ENCODE measurements at regions not wholly inside any gene's neighbourhood (a gene's known extent, or its start where the extent isn't known, plus 50 kb on each side); places are given as distances from the start of the nearest gene placed in this dataset.

- Histone ChIP-seq H3K9me3 (ENCODE audit: low read length) (no peaks in the 10 kb centered on the region), H3K27me3 (ENCODE audit: insufficient read depth, low read depth, low read length) (no peaks in the 10 kb centered on the region), H3K79me2 (replicated peaks; ENCODE audit: insufficient read depth, low read length) (no peaks in the 10 kb centered on the region), H3K4me2 (ENCODE audit: low read length) (no peak overlapping the region), H3K27ac (ENCODE audit: low read length) (no peak overlapping the region), H2AFZ (ENCODE audit: low read depth, low read length) (no peak overlapping the region), H3K4me3 (ENCODE audit: low read length) (no peak overlapping the region), H3K9ac (ENCODE audit: low read length) (no peak overlapping the region), H3K9me2 (ENCODE audit: insufficient read depth, low read length) (no peaks in the 10 kb centered on the region), H4K20me1 (ENCODE audit: insufficient read depth) (no peaks in the 10 kb centered on the region), H3F3A (ENCODE audit: insufficient read depth, low read length, poor library complexity, severe bottlenecking) (no peaks in the 10 kb centered on the region), H3K36me3 (ENCODE audit: insufficient read depth, low read length) (no peaks in the 10 kb centered on the region)
- TF ChIP-seq SMC3 (conservative IDR thresholded peaks at IDR 0.05; ENCODE audit: poor library complexity) (no peak), MXI1 (conservative IDR thresholded peaks at IDR 0.05; ENCODE audit: poor library complexity, severe bottlenecking) (no peak), CTCF (IDR thresholded peaks at IDR 0.05; ENCODE audit: poor library complexity, severe bottlenecking) (no peak), TAF1 (IDR thresholded peaks at IDR 0.05; ENCODE audit: low read depth) (no peak), EP300 (conservative IDR thresholded peaks at IDR 0.05; ENCODE audit: poor library complexity, severe bottlenecking) (no peak), EZH2 (IDR thresholded peaks at IDR 0.05; ENCODE audit: borderline replicate concordance, insufficient read depth, low read length, poor library complexity, severe bottlenecking) (no peak), REST (IDR thresholded peaks at IDR 0.05; ENCODE audit: borderline replicate concordance) (no peak), POLR2AphosphoS5 (IDR thresholded peaks at IDR 0.05) (no peak), RAD21 (conservative IDR thresholded peaks at IDR 0.05) (no peak)
Measured at GRCh38 chr6:103335412-103335811, 1524.3 kb downstream of the HACE1 start.

- no peak overlapping the region for H3K9ac ChIP-seq (ENCODE audit: low read length)
- H3K4me2 ChIP-seq (ENCODE audit: low read length) = no peak overlapping the region
- H3K36me3 ChIP-seq (ENCODE audit: insufficient read depth, low read length) = no peaks in the 10 kb centered on the region
- no peaks in the 10 kb centered on the region for H4K20me1 ChIP-seq (ENCODE audit: insufficient read depth)
- no peaks in the 10 kb centered on the region for H3K79me2 ChIP-seq (replicated peaks; ENCODE audit: insufficient read depth, low read length)
- TF ChIP-seq REST (IDR thresholded peaks at IDR 0.05; ENCODE audit: borderline replicate concordance) (no peak), SMC3 (conservative IDR thresholded peaks at IDR 0.05; ENCODE audit: poor library complexity) (no peak), TAF1 (IDR thresholded peaks at IDR 0.05; ENCODE audit: low read depth) (no peak), EP300 (conservative IDR thresholded peaks at IDR 0.05; ENCODE audit: poor library complexity, severe bottlenecking) (no peak), CTCF (IDR thresholded peaks at IDR 0.05; ENCODE audit: poor library complexity, severe bottlenecking) (no peak), POLR2AphosphoS5 (IDR thresholded peaks at IDR 0.05) (no peak)
- no peak overlapping the region for H3K27ac ChIP-seq (ENCODE audit: low read length)
- H2AFZ ChIP-seq (ENCODE audit: low read depth, low read length) = no peak overlapping the region
- H3K27me3 ChIP-seq (ENCODE audit: insufficient read depth, low read depth, low read length) = no peaks in the 10 kb centered on the region
- no peak overlapping the region for H3K4me3 ChIP-seq (ENCODE audit: low read length)
- no peaks in the 10 kb centered on the region for H3K9me2 ChIP-seq (ENCODE audit: insufficient read depth, low read length)
- H3F3A ChIP-seq (ENCODE audit: insufficient read depth, low read length, poor library complexity, severe bottlenecking) = no peaks in the 10 kb centered on the region
- H3K9me3 ChIP-seq (ENCODE audit: low read length) = no peaks in the 10 kb centered on the region
Measured at GRCh38 chr6:103326760-103327757, 1532.7 kb downstream of the HACE1 start.
